SJSA1 (cell line): ENCODE measurements at regions not wholly inside any gene's neighbourhood (a gene's known extent, or its start where the extent isn't known, plus 50 kb on each side); places are given as distances from the start of the nearest gene placed in this dataset.

Experiments used
- DNase-seq, 2 experiments: peaks; one replicate each; pipeline ENCODE4 v3.0.0-alpha.2; 2015 to 2020; ENCODE audit warnings: low spot score in 2 of 2, low read depth in 1 of 2
- H3K27ac ChIP-seq: fragments of 250-450 bp; sonication (Bioruptor Pico); 2 replicates; pipeline ENCODE4 v1.5.1; 2020; ENCODE audit warnings: mild to moderate bottlenecking, moderate library complexity
- H3K27me3 ChIP-seq: fragments of 250-450 bp; sonication (Bioruptor Pico); replicated peaks from 2 replicates; pipeline ENCODE4 v1.5.1; 2020; ENCODE audit warnings: mild to moderate bottlenecking, moderate library complexity
- H3K36me3 ChIP-seq: fragments of 250-450 bp; sonication (Bioruptor Pico); 2 replicates; pipeline ENCODE4 v1.5.1; 2020; ENCODE audit warnings: mild to moderate bottlenecking
- H3K4me1 ChIP-seq: fragments of 250-450 bp; sonication (Bioruptor Pico); replicated peaks from 2 replicates; pipeline ENCODE4 v1.6.1; 2021; ENCODE audit warnings: mild to moderate bottlenecking
- H3K4me3 ChIP-seq: fragments of 250-450 bp; sonication (Bioruptor Pico); 2 replicates; pipeline ENCODE4 v1.5.1; 2020; ENCODE audit warnings: mild to moderate bottlenecking
- H3K9me3 ChIP-seq: fragments of 250-450 bp; sonication (Bioruptor Pico); replicated peaks from 2 replicates; pipeline ENCODE4 v1.5.1; 2020; ENCODE audit warnings: mild to moderate bottlenecking

DNA sequence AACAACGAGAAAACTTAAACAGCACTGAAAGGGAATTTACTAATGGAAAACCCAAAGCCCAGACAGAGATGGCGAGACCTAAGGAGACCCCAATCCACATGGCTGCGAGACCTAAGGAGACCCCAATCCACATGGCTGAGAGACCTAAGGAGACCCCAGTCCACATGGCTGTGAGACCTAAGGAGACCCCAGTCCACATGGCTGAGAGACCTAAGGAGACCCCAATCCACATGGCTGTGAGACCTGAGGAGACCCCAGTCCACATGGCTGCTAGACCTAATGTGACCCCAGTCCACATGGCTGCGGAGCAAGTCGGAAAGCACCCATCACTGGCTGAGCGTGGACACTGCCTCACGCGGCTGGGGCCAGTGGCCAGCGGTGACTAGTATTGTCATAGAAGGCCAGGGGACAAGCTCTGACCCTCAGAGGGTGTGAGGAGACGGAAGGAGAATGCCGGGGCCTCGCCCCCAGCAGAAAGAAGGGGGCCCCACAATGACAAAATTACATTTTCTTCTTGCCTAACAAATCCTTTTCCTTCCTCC is 241.8 kb downstream of the C16orf95 start:
- no peak for DNase-seq
- H3K27me3 ChIP-seq = no peaks in the 10 kb centered on the region

DNA sequence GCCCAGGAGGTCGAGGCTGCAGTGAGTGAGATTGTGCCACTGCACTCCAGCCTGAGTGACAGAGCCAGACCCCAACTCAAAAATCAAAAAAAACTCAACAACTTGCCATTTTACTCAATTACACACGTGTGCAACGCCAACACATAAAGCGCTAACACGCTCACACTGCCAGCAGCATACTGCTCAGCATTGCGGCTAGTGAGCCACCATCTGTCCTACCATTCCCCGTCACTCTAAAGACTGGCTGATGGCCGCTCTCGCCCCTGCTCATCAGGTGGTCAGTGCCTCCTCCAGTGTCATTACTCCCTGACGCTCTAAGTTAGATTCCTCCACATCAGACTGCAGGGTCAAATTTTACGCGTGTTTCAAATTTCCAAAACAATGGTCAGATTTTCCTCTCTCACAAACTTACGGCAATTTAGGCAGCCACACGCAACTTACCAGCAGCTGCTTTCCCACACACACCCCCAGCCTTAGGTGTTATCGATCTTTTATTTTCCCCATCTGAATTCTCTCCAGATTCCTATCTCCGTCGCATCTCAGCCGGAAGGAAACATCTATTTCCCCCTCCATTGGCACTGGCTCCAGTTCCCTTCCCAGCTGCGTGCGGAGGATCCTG is 240.8 kb downstream of the C16orf95 start:
- H3K27ac ChIP-seq = no peak overlapping the region
- H3K27me3 ChIP-seq = no peaks in the 10 kb centered on the region
- H3K36me3 ChIP-seq = no peaks in the 10 kb centered on the region
- H3K9me3 ChIP-seq = peaks cover 11% of the 10 kb centered on the region
- no peak overlapping the region for H3K4me3 ChIP-seq
- peaks cover 11% of the 10 kb centered on the region for H3K4me1 ChIP-seq
- DNase-seq = peak in 1 of 2 experiments; percentile 17

More for the DNA sequence above, 241.8 kb downstream of the C16orf95 start:
- Histone ChIP-seq H3K27ac (no peak overlapping the region), H3K4me1 (peaks cover 21% of the 10 kb centered on the region), H3K9me3 (peaks cover 6% of the 10 kb centered on the region), H3K4me3 (no peak overlapping the region), H3K36me3 (no peaks in the 10 kb centered on the region)

DNA sequence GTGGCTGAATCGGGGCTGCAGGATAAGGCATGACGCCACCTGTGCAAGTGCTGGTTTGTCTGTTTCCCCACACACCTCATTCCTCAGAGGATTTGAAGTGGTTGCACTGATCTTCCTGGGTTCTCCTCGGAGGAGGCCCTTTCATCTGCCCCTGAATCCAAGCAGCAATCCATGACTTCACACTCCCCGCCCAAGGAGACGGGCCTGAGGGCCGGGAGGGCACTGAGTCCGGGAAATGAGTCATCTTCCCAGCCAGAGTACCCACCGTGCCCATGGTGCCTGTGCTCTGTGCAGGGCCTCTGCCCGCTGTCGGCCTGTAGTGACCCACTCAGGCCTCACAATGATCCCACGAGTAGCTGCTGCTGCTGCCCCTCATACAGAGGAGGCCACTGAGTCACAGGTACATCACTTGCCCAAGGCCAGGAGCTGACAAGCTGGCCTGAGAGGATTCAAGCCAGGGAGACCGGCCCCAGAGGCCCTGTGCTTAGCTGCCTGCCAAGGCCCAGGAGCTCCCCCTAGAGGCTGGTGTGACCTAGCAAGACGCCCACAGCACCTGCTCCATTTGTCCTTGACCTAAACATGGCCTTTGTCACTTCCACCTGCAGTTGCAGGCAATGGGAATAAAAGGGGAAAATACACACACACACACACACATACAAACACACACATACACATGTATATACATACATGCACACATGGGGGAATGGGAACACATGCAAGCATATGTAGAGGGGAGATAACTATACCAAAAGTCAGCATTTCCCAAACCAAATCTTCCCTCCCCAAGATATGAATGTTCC is 240.0 kb downstream of the C16orf95 start:
- H3K27ac ChIP-seq = no peak overlapping the region
- peak; percentile 73 to 80 for DNase-seq
- H3K27me3 ChIP-seq = no peaks in the 10 kb centered on the region
- H3K9me3 ChIP-seq = peaks cover 12% of the 10 kb centered on the region
- H3K36me3 ChIP-seq = no peaks in the 10 kb centered on the region
- H3K4me1 ChIP-seq = peaks cover 9% of the 10 kb centered on the region
- no peak overlapping the region for H3K4me3 ChIP-seq

DNA sequence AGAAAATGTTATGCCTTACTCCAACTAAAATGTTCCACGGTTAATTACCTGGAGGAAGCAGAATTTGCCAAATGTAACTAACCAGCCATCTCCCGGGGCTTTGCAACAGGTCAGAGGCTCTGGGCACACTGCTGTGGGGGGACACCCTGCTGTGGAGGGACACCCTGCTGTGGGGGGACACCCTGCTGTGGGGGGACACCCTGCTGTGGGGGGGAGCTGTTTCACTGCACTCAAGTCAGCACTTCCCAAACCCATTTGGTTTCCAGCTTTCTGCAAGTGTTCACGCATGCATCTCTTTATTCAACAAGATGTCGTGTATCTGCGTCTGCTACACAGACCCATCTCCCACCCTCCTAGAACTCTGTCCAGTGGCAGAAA is 239.5 kb downstream of the C16orf95 start:
- Histone ChIP-seq H3K9me3 (peaks cover 12% of the 10 kb centered on the region), H3K4me3 (no peak overlapping the region), H3K27ac (no peak overlapping the region), H3K4me1 (peaks cover 9% of the 10 kb centered on the region), H3K36me3 (peaks cover 4% of the 10 kb centered on the region; the same call in 1 of the 2 replicates), H3K27me3 (no peaks in the 10 kb centered on the region)
- DNase-seq = no peak

DNA sequence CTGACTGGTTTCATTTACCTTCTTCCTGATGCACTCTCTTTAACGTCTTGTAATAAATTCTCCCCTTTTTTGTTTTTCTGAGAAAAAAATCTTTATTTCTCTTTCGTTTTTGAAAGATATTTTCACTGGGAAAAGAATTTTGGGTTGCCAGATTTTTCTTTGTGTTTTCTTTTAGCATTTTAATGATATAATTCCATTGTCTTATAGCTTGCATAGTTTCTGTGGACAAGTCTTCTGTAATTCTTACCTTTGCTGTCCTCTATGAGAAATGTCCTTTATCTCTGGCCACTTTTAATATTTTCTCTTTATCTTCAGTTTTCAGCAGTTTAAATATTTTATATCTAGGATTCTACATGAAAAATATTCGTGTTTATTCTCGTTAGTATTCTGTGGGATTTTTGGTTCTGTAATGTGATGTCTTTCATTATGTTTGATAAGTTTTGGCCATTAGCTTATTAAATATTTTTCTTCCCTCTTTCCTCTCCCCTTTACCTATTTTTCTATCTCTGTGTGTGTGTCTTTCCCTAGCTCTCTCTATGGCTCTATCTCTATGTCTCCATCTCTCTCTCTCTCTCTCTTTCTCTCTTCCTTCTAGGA is 236.5 kb downstream of the C16orf95 start:
- Histone ChIP-seq H3K27ac (no peak overlapping the region), H3K4me3 (no peak overlapping the region), H3K9me3 (peaks cover 12% of the 10 kb centered on the region), H3K27me3 (no peaks in the 10 kb centered on the region), H3K4me1 (peaks cover 15% of the 10 kb centered on the region), H3K36me3 (peaks cover 5% of the 10 kb centered on the region; the same call in 1 of the 2 replicates)
- DNase-seq = no peak

DNA sequence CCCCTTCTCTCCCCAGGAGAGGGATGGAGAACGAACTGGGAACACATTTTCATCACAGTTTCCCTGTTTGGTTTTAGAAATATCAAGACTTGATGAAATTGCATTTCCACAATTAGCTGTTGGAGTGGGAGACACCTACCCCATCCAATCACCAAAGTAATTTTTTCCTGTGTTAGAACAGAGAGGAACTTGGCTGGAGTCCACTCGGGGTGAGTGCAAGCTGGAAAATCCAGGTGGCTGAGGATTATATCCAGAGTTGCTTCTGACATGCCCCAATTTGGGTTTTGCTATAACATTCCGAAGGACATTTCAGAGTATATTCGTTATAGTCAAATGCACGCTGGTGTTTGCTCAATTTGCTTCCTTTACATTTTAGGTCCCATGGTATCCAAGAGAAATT is 231.8 kb downstream of the C16orf95 start:
- H3K27me3 ChIP-seq = no peaks in the 10 kb centered on the region
- H3K27ac ChIP-seq = peak overlapping the region; percentile 40; the same call in 1 of the 2 replicates
- peaks cover 24% of the 10 kb centered on the region for H3K4me1 ChIP-seq
- H3K36me3 ChIP-seq = peaks cover 5% of the 10 kb centered on the region; the same call in 1 of the 2 replicates
- DNase-seq = no peak
- peaks cover 7% of the 10 kb centered on the region; the same call in 1 of the 2 replicates for H3K9me3 ChIP-seq
- no peak overlapping the region for H3K4me3 ChIP-seq

DNA sequence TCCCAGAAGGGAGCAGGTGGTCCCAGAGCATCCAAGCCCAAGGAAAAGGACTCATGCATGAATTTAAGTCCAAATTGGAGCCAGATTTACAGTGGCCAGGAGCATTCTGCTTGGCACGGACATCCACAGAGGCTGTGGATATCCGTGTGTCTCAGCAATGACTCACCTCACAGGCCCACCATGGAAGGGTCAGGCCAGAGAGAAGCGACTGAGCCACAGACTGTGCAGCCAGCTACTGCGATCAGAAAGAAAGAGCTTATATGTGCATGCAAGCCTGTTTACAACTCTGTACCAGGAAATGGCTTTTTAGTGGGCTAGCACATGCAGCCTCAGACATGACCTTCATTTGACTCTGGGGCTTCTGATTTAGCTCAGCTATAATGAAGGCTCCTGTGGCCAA is 231.0 kb downstream of the C16orf95 start:
- Histone ChIP-seq H3K27ac (peak overlapping the region; percentile 40), H3K9me3 (peaks cover 4% of the 10 kb centered on the region; the same call in 1 of the 2 replicates), H3K27me3 (no peaks in the 10 kb centered on the region), H3K4me1 (peaks cover 24% of the 10 kb centered on the region), H3K36me3 (peaks cover 5% of the 10 kb centered on the region; the same call in 1 of the 2 replicates), H3K4me3 (no peak overlapping the region)
- DNase-seq = peak; percentile 87 to 93

DNA sequence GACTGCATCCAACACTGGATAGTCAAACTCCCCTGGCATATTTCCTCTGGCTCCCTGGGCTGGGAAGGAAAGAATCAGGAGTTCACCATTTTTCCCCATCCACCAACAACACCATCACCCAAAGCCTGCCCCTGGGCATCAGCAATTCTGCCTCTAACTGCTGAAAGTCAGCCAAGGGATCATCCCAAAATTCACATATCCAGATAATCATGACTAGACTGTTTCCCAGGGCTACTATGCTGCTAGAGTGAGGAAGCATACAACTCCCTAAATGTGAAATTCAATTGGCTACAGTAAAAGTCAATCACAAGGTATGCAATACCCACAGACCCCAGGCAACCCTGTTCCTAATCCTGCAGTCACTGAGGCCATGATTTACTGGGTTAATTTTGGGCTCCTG is 230.6 kb downstream of the C16orf95 start:
- Histone ChIP-seq H3K9me3 (no peaks in the 10 kb centered on the region; the same call in 1 of the 2 replicates), H3K27me3 (no peaks in the 10 kb centered on the region), H3K4me3 (no peak overlapping the region), H3K36me3 (peaks cover 5% of the 10 kb centered on the region; the same call in 1 of the 2 replicates), H3K4me1 (peaks cover 24% of the 10 kb centered on the region), H3K27ac (peak overlapping the region; percentile 40)
- no peak for DNase-seq

DNA sequence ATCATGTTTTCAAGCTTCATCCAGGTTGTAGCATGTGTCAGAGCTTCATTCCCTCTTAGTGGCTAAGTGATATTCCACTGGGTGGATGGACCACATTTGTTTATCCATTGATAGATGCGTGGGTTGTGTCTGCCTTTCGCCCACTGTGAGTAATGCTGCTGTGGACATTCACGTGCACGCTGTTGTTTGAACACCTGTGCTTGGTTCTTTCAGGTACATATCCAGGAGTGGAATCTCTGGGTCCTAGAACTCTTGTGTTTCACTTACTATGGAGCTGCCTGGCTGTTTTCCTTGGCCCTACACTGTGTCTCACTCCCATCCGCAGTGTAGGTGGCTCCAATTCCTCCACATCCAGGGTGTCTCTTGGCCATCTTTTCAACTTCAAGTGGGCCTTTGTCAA is 224.2 kb downstream of the C16orf95 start:
- no peak overlapping the region for H3K27ac ChIP-seq
- no peak for DNase-seq
- no peak overlapping the region for H3K4me3 ChIP-seq

DNA sequence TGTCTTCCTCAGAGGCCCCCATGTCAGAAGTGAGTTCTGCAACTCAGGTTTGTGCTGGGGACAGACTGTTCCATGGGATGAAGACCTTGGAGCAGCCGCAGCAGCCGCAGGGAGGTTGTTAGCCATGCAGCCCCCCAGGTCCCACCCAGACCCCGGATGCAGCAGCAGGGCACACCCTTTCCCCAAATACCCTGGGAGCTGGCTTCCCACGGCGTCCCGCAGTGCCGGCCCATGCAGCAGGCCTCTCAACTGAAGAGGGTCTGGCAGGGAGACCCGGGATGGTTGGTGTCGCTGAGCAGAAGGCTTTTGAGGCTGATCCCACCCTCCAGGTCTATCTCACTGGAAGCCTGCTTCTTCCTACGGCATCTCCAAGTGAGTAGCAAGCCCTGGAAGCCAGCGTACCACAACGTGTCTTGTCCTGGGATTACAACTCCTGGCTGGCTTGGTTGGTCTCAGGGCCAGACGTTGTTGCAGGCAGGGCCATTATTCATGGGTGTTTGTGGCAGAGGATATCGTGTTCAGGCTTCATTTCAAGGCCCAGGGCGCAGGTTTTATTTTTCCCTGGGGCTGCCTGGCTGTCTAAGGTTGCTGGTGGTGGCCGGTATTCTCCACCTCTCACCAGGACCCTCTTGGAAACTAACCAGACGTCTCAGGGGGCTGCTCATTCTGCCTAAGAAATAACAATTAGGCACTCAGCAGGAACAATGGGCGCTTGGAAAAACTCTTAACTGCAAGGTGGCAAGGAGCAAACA is 223.2 kb downstream of the C16orf95 start:
- no peak overlapping the region for H3K27ac ChIP-seq
- no peaks in the 10 kb centered on the region for H3K27me3 ChIP-seq
- no peak overlapping the region for H3K4me3 ChIP-seq
- no peak for DNase-seq
- no peaks in the 10 kb centered on the region for H3K4me1 ChIP-seq
- H3K9me3 ChIP-seq = no peaks in the 10 kb centered on the region
- H3K36me3 ChIP-seq = no peaks in the 10 kb centered on the region

More for the DNA sequence above, 224.2 kb downstream of the C16orf95 start:
- H3K9me3 ChIP-seq = no peaks in the 10 kb centered on the region
- H3K27me3 ChIP-seq = no peaks in the 10 kb centered on the region
- H3K4me1 ChIP-seq = no peaks in the 10 kb centered on the region
- no peaks in the 10 kb centered on the region for H3K36me3 ChIP-seq

DNA sequence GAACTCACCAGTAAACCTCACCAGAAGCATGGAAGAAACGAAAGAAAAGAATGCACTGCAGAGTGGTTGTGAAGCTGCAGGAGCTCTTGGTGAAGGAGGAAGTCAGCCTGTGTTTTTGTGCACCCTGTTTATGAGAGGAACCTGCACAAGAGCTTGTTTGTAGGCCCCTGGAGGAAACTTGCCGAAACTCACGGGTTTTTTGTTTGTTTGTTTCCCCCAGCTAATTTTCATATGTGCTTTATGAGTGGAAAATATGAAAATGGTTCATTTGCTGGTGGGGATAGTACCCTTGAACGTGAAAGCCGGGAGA is 222.7 kb downstream of the C16orf95 start:
- Histone ChIP-seq H3K27ac (no peak overlapping the region), H3K4me1 (peaks cover 5% of the 10 kb centered on the region; the same call in 1 of the 2 replicates), H3K36me3 (no peaks in the 10 kb centered on the region), H3K9me3 (no peaks in the 10 kb centered on the region), H3K27me3 (no peaks in the 10 kb centered on the region), H3K4me3 (no peak overlapping the region)
- no peak for DNase-seq

DNA sequence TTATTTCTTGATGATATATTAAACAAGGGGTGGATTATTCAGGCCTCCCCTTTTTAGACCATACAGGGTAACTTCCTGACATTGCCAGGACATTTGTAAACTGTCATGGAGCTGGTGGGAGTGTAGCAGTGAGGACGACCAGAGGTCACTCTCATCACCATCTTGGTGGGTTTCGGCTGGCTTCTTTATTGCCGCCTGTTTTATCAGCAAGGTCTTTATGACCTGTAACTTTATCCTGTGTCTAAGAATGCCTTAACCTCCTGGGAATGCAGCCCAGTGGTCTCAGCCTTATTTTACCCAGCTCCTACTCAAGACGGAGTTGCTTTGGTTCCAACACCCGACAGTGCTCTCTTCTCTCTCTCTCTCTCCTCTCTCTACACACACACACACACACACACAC is 221.9 kb downstream of the C16orf95 start:
- Histone ChIP-seq H3K27me3 (no peaks in the 10 kb centered on the region), H3K4me1 (peaks cover 6% of the 10 kb centered on the region; the same call in 1 of the 2 replicates), H3K4me3 (no peak overlapping the region), H3K27ac (no peak overlapping the region), H3K36me3 (no peaks in the 10 kb centered on the region), H3K9me3 (no peaks in the 10 kb centered on the region)
- DNase-seq = no peak

DNA sequence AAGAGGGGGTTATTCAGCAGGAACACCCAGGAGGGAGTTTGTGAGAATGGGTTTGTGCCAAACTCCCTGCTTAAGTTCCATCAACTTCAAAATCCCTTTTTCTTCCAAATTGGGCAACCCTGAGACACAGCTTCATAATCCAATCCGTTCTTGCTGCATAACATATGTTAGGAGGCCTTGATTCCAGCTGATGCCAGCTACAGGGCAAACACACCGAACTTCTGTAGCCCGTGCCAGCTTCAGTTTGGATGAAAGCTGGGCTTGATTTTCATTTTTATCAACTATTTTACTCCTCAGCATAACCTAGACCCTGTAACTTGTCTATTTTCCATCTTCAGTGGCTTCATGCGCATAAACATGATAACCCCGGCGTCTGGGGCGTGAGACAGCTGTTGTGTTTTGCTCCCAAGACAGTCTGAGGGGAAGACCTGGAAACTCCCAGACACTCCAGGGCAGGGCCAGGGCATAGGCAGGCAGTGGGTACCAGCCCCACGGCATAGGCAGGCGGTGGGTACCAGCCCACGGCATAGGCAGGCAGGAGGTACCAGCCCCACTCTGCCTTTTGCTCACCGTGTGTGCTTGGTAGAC is 220.4 kb downstream of the C16orf95 start:
- Histone ChIP-seq H3K27me3 (no peaks in the 10 kb centered on the region), H3K36me3 (no peaks in the 10 kb centered on the region), H3K27ac (no peak overlapping the region), H3K4me1 (peaks cover 14% of the 10 kb centered on the region), H3K9me3 (no peaks in the 10 kb centered on the region), H3K4me3 (no peak overlapping the region)
- no peak for DNase-seq
